Stomach smooth muscle (tissue), 2 donors: ENCODE measurements at regions not wholly inside any gene's neighbourhood (a gene's known extent, or its start where the extent isn't known, plus 50 kb on each side); places are given as distances from the start of the nearest gene placed in this dataset.
"Not testable (repeated sequence)": the region's sequence is repeated elsewhere in the genome, so short reads cannot be mapped to it uniquely, and the experiment has no call there.

Experiments used
- H3K27ac ChIP-seq: one replicate; pipeline ENCODE4 v1.7.0; 2013; ENCODE audit warnings: mild to moderate bottlenecking, low read length, inconsistent platforms
- H3K27me3 ChIP-seq, 2 donors: one replicate each; pipeline ENCODE4 v1.7.0; 2013; ENCODE audit warnings: low read length in 2 of 2; ENCODE audit not compliant: insufficient read depth in 2 of 2, control insufficient read depth in 1 of 2
- H3K36me3 ChIP-seq, 2 donors: one replicate each; pipeline ENCODE4 v1.7.0; 2013; ENCODE audit warnings: low read length in 2 of 2; ENCODE audit not compliant: control insufficient read depth in 2 of 2, insufficient read depth in 2 of 2
- H3K4me1 ChIP-seq: one replicate; pipeline ENCODE4 v1.7.0; 2013; ENCODE audit warnings: low read length; ENCODE audit not compliant: control insufficient read depth, insufficient read depth
- H3K4me3 ChIP-seq, 2 donors: one replicate each; pipeline ENCODE4 v1.7.0; 2013; ENCODE audit warnings: low read length in 2 of 2
- H3K9ac ChIP-seq, 2 donors: one replicate each; pipeline ENCODE4 v1.7.0; 2013; ENCODE audit warnings: low read length in 2 of 2, mild to moderate bottlenecking in 1 of 2
- H3K9me3 ChIP-seq, 2 donors: one replicate each; pipeline ENCODE4 v1.7.0; 2013; ENCODE audit warnings: low read length in 2 of 2; ENCODE audit not compliant: control insufficient read depth in 2 of 2
- donor health status: healthy.
- donor health status: Pancreatic carcinoma.

- no peak overlapping the region for H3K4me3 ChIP-seq
- no peak overlapping the region for H3K27ac ChIP-seq
- H3K27me3 ChIP-seq = no peaks in the 10 kb centered on the region
- H3K9ac ChIP-seq = no peak overlapping the region
- no peaks in the 10 kb centered on the region for H3K36me3 ChIP-seq
- no peaks in the 10 kb centered on the region for H3K9me3 ChIP-seq
- no peaks in the 10 kb centered on the region for H3K4me1 ChIP-seq
These were observed 459.9 kb upstream of the NFIA start for GRCh38 chr1:60622486-60622885.

- no peaks in the 10 kb centered on the region for H3K36me3 ChIP-seq
- no peak overlapping the region for H3K4me3 ChIP-seq
- H3K9ac ChIP-seq = no peak overlapping the region
- no peak overlapping the region for H3K27ac ChIP-seq
- H3K27me3 ChIP-seq = no peaks in the 10 kb centered on the region
- no peaks in the 10 kb centered on the region for H3K9me3 ChIP-seq
- H3K4me1 ChIP-seq = no peaks in the 10 kb centered on the region
These were observed 461.0 kb upstream of the NFIA start for GRCh38 chr1:60621368-60621851.

DNA sequence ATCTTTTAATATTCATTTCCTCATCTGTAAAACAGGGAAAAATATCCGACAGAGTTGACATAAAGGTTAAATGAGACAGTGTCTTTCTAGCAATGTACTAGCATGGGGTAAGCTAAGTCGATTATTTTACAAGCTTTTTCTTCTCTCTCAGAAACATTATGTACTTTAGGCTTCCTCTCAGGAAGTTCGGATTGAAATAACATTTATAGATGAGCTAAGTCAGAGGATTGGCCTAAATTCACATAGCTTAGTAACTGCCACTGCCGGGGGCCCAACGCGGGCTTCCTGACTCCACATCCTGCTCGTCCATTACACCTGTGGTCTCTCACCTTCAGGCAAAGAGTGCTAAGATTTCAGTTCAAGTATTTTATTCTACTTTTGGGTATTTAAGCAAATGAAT lies 462.3 kb upstream of the NFIA start:
- no peaks in the 10 kb centered on the region for H3K9me3 ChIP-seq
- no peak overlapping the region for H3K27ac ChIP-seq
- no peaks in the 10 kb centered on the region for H3K27me3 ChIP-seq
- H3K36me3 ChIP-seq = no peaks in the 10 kb centered on the region
- no peak overlapping the region for H3K4me3 ChIP-seq
- no peaks in the 10 kb centered on the region for H3K4me1 ChIP-seq
- H3K9ac ChIP-seq = no peak overlapping the region

GRCh38 chr1:60619581-60619980 lies 462.8 kb upstream of the NFIA start:
- no peak overlapping the region for H3K4me3 ChIP-seq
- no peaks in the 10 kb centered on the region for H3K9me3 ChIP-seq
- H3K27me3 ChIP-seq = no peaks in the 10 kb centered on the region
- no peaks in the 10 kb centered on the region for H3K36me3 ChIP-seq
- no peak overlapping the region for H3K9ac ChIP-seq
- H3K27ac ChIP-seq = no peak overlapping the region
- no peaks in the 10 kb centered on the region for H3K4me1 ChIP-seq

- no peaks in the 10 kb centered on the region for H3K9me3 ChIP-seq
- no peaks in the 10 kb centered on the region for H3K36me3 ChIP-seq
- no peak overlapping the region for H3K9ac ChIP-seq
- no peaks in the 10 kb centered on the region for H3K4me1 ChIP-seq
- H3K27ac ChIP-seq = no peak overlapping the region
- H3K27me3 ChIP-seq = no peaks in the 10 kb centered on the region
- no peak overlapping the region for H3K4me3 ChIP-seq
These were observed 466.7 kb upstream of the NFIA start for GRCh38 chr1:60615666-60616065.

DNA sequence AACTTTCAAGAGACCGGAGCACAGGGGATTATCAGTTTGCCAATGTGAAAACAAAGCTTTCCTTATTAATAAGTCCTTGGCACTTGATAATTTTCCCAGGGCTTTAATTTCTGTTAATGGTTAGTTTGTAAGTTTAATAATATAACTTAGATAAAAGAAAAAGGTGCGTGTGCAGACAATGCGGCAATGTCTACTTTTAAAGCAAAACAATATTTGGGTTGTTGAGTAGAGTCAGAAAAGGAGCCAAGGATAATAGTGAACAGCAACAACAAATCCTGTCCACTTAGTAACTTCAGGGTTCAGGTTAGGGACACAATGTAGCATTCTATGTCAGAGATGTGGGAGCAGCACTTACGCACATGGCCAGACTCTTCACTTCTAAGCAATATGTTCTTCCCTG lies 469.6 kb upstream of the NFIA start:
- no peak overlapping the region for H3K27ac ChIP-seq

GRCh38 chr1:60606921-60607320 lies 475.4 kb upstream of the NFIA start:
- H3K4me1 ChIP-seq, H3K27ac ChIP-seq, H3K27me3 ChIP-seq, H3K4me3 ChIP-seq, H3K36me3 ChIP-seq, H3K9ac ChIP-seq, H3K9me3 ChIP-seq: not testable (repeated sequence)

More for the DNA sequence above, 469.6 kb upstream of the NFIA start:
- no peak overlapping the region for H3K4me3 ChIP-seq
- H3K9me3 ChIP-seq = no peaks in the 10 kb centered on the region
- H3K4me1 ChIP-seq = no peaks in the 10 kb centered on the region
- H3K36me3 ChIP-seq = no peaks in the 10 kb centered on the region
- H3K27me3 ChIP-seq = no peaks in the 10 kb centered on the region
- no peak overlapping the region for H3K9ac ChIP-seq

- Histone ChIP-seq H3K27me3 (no peaks in the 10 kb centered on the region), H3K4me1 (no peaks in the 10 kb centered on the region), H3K9ac (no peak overlapping the region), H3K27ac (no peak overlapping the region), H3K4me3 (no peak overlapping the region), H3K9me3 (peaks cover 3 to 6% of the 10 kb centered on the region in 2 donors), H3K36me3 (no peaks in the 10 kb centered on the region)
These were observed 481.8 kb upstream of the NFIA start for GRCh38 chr1:60600532-60600931.

DNA sequence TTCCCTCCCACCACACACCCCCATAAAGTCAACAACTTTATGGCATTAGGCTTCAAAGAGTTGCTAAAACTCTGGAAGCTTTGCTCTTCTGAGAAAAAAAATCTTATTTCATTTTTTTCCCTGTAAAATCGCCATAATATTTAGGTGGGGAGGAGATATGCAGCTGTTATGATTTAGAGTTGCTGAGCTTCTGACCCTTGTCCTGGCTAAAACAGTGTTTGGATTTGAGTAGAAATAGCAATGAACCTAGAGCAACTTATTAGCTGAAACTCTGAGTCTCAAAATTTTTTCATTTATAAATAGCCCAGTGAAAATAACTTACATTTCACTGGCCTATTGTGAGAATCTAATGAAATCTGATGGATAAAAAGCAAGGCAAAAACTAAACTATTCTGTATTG lies 482.8 kb upstream of the NFIA start:
- no peak overlapping the region for H3K4me3 ChIP-seq
- H3K9ac ChIP-seq = no peak overlapping the region
- no peaks in the 10 kb centered on the region for H3K4me1 ChIP-seq
- H3K9me3 ChIP-seq = peaks cover 3 to 6% of the 10 kb centered on the region in 2 donors
- H3K36me3 ChIP-seq = no peaks in the 10 kb centered on the region
- no peaks in the 10 kb centered on the region for H3K27me3 ChIP-seq
- no peak overlapping the region for H3K27ac ChIP-seq

DNA sequence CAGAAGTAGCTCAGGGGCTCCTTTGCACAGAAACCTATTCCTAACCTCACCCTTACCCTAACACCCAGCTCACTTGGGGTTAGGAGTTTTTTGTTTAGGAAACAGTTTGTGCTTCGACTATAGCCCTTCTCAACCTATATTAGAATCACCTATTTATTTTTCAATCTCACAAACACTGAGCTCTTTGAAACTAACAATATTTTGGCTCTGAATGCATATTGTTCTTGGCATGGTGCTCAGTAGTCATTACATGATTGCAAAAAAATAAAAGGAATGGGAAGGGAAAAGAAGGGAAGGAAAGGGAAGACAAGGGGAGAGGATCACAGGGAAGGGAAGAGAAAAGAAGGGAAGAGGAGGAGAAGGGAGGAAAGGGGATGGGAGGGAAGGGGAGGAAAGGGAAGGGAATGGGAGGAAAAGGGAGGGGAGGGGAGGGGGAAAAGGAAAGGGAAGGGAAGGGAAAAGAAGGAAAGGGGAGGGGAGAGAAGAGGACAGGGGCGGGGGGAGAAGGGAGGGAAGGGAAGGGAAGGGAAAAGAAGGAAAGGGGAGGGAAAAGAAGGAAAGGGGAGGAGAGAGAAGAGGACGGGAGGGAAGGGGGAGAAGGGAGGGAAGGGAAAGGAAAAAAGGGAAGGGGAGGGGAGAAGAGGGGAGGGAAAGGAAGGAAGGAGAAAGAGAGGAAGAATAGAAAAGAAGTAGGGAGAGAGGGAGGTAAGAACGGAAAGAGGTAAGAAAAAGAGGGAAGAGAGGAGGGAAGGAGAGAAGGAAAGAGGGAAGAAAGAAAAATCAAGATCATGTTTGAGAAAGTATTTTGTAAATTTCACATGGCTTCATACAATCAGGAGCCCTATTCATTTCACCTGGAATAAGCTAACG lies 484.1 kb upstream of the NFIA start:
- Histone ChIP-seq H3K27me3 (no peaks in the 10 kb centered on the region), H3K4me1 (no peaks in the 10 kb centered on the region), H3K4me3 (no peak overlapping the region), H3K36me3 (no peaks in the 10 kb centered on the region), H3K9ac (no peak overlapping the region), H3K9me3 (peaks cover 3 to 6% of the 10 kb centered on the region in 2 donors), H3K27ac (no peak overlapping the region)
